Peyer's patch (tissue), 4 donors: ENCODE measurements at regions not wholly inside any gene's neighbourhood (a gene's known extent, or its start where the extent isn't known, plus 50 kb on each side); places are given as distances from the start of the nearest gene placed in this dataset.

ENCODE experiments used
- CTCF ChIP-seq, 6 experiments: fragments of 450-650 bp in 4 of 6; fragments of 200-600 bp in 2 of 6; sonication (generic) in 1 of 6; IDR thresholded peaks; one replicate each; pipeline ENCODE4 v1.5.1; 2017 to 2019; ENCODE audit warnings: antibody characterized with exemption in 6 of 6, mild to moderate bottlenecking in 3 of 6, moderate library complexity in 1 of 6
- POLR2A ChIP-seq, 2 donors: fragments of 450-650 bp; IDR thresholded peaks; one replicate each; pipeline ENCODE4 v1.5.1; 2017; ENCODE audit warnings: antibody characterized with exemption in 2 of 2, mild to moderate bottlenecking in 2 of 2, moderate library complexity in 2 of 2

- TF ChIP-seq POLR2A (IDR thresholded peaks at IDR 0.05) (no peak), CTCF (IDR thresholded peaks at IDR 0.05) (no peak)
Observed at GRCh38 chr5:145450286-145450885, 384.8 kb downstream of the PRELID2 start.
